GM12872 (cell line): ENCODE measurements at regions not wholly inside any gene's neighbourhood (a gene's known extent, or its start where the extent isn't known, plus 50 kb on each side); places are given as distances from the start of the nearest gene placed in this dataset.

Source experiments
- CTCF ChIP-seq: IDR thresholded peaks from 3 replicates; pipeline ENCODE4 v1.5.1; 2011; ENCODE audit warnings: low read depth, mild to moderate bottlenecking, low read length, moderate library complexity; ENCODE audit not compliant: insufficient read depth

GRCh38 chr6:102749210-102749971 is 1355.9 kb downstream of the GRIK2 start:
- no peak for TF ChIP-seq CTCF

GRCh38 chr6:102746941-102747340 is 1353.4 kb downstream of the GRIK2 start:
- no peak for TF ChIP-seq CTCF

GRCh38 chr6:102742754-102743356 is 1349.3 kb downstream of the GRIK2 start:
- no peak for TF ChIP-seq CTCF

- TF ChIP-seq CTCF, result no peak
Observed at GRCh38 chr6:102742028-102742427, 1348.5 kb downstream of the GRIK2 start.

GRCh38 chr6:102736941-102737368 is 1343.4 kb downstream of the GRIK2 start:
- TF ChIP-seq CTCF, result no peak

GRCh38 chr6:102732898-102733297 is 1339.4 kb downstream of the GRIK2 start:
- no peak for TF ChIP-seq CTCF

- no peak for TF ChIP-seq CTCF
Observed at GRCh38 chr6:102717737-102718456, 1324.4 kb downstream of the GRIK2 start.
